ENCODE measurements at regions not wholly inside any gene's neighbourhood (a gene's known extent, or its start where the extent isn't known, plus 50 kb on each side); places are given as distances from the start of the nearest gene placed in this dataset.

DNA sequence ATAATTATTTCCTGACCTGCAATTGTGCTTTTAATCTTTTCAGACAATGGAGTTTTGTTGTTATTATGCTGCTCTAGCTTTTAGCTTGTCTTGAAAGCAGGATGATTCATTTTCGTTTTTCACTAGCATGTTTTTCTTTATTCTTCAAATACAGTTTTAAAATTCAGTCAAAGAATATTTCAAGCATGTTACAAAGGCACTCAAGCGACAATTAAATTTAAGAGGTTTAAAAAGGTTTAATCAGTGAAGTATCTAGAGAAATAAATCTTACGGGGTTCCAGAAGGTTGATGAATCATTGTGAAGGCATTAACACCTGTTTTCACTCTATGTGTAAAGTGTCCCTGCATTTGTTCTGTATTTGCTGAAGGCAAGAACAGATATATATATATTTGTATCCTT lies 390.7 kb upstream of the TMEFF2 start:
- no peak for DNase-seq
- Mint-ChIP-seq H3K4me1 (no peaks in the 10 kb centered on the region), H3K4me3 (no peak overlapping the region), H3K36me3 (ENCODE audit: low read depth) (no peaks in the 10 kb centered on the region), H3K9me3 (no peaks in the 10 kb centered on the region), H3K27me3 (ENCODE audit: low read depth, poor library complexity) (no peaks in the 10 kb centered on the region), H3K27ac (no peak overlapping the region)
- TF ChIP-seq, protein P1, sequence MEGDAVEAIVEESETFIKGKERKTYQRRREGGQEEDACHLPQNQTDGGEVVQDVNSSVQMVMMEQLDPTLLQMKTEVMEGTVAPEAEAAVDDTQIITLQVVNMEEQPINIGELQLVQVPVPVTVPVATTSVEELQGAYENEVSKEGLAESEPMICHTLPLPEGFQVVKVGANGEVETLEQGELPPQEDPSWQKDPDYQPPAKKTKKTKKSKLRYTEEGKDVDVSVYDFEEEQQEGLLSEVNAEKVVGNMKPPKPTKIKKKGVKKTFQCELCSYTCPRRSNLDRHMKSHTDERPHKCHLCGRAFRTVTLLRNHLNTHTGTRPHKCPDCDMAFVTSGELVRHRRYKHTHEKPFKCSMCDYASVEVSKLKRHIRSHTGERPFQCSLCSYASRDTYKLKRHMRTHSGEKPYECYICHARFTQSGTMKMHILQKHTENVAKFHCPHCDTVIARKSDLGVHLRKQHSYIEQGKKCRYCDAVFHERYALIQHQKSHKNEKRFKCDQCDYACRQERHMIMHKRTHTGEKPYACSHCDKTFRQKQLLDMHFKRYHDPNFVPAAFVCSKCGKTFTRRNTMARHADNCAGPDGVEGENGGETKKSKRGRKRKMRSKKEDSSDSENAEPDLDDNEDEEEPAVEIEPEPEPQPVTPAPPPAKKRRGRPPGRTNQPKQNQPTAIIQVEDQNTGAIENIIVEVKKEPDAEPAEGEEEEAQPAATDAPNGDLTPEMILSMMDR (IDR thresholded peaks at IDR 0.05) = no peak

DNA sequence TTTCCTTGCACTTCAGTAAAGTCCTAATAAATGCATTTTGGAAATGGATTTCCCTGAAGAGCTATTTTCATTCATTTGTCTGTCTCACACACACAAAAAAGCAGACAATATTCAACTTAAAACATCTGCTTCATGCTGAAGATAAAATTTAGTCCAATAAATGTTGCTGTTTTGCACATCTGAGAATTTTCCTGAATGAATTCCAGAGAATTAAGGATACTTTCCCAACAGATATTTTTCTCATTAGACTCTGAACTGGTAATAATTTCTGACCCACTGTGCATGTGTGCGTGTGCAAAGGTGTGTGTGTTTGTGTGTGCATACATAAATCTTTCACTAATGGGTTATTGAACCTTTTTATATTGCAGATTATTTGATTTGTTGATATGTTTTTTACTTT lies 390.2 kb upstream of the TMEFF2 start:
- H3K4me1 Mint-ChIP-seq = no peaks in the 10 kb centered on the region
- no peak for DNase-seq
- H3K27me3 Mint-ChIP-seq (ENCODE audit: low read depth, poor library complexity) = no peaks in the 10 kb centered on the region
- TF ChIP-seq, protein P1 (IDR thresholded peaks at IDR 0.05) = no peak
- no peaks in the 10 kb centered on the region for H3K36me3 Mint-ChIP-seq (ENCODE audit: low read depth)
- H3K9me3 Mint-ChIP-seq = no peaks in the 10 kb centered on the region
- H3K4me3 Mint-ChIP-seq = no peak overlapping the region
- no peak overlapping the region for H3K27ac Mint-ChIP-seq

DNA sequence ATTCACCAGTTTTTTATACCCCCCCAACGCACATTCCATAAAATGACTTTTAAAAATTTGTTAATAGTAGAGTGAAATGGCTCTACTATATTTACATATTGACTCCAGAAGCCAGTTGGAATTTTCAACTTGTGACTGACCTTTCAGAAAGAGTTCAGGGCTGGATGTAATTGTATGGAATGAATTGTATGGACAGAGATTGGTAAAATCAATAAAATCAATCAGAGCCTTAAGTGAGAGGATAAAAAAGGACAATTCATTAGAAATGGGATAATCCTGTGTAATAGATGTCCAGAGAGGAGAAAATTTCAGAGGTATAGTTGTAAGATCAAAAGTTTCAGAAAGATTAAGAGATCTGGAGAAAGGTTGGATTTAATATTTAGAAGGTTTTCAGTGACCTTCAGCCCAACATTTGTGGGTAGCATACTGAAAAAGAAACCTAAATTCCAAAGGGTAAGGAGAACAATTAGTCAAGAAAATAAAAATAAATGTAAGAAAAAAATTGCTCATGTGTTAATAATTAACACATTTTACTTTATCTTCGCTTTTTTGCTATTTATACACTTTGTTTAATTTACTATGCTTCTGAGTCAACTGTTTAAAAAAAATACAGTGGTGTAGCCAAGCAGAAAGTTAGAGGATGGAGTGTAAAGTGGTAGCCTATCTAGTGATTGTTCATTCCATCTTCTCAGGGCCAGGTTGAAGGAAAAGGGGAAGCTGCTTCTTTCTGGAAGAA lies 385.4 kb upstream of the TMEFF2 start:
- no peak for DNase-seq
- no peak overlapping the region for H3K27ac Mint-ChIP-seq
- H3K4me1 Mint-ChIP-seq = no peaks in the 10 kb centered on the region
- H3K27me3 Mint-ChIP-seq (ENCODE audit: low read depth, poor library complexity) = peaks cover 2% of the 10 kb centered on the region
- H3K4me3 Mint-ChIP-seq = no peak overlapping the region
- no peaks in the 10 kb centered on the region for H3K9me3 Mint-ChIP-seq
- H3K36me3 Mint-ChIP-seq (ENCODE audit: low read depth) = no peaks in the 10 kb centered on the region
- TF ChIP-seq, protein P1 (IDR thresholded peaks at IDR 0.05) = no peak

DNA sequence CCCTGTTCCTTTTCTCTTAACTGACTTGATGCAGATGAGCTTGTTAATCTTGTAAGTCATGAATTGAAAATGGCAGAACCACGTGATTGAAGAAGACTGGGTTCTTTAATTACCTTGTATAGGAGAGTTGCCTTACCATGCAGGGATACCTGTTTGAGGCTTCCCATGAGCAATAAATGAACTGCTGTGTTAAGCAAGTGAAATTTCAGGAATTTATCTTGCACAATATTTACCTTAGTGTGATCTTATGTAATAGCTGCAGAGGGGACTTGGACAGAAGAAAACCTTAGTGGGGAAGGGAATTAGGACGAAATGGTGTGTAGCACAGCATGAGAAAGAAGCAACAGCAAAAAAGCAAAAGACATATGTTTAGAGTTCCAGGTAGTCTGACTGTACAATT lies 384.0 kb upstream of the TMEFF2 start:
- no peak overlapping the region for H3K27ac Mint-ChIP-seq
- no peak overlapping the region for H3K4me3 Mint-ChIP-seq
- no peak for DNase-seq
- H3K4me1 Mint-ChIP-seq = no peaks in the 10 kb centered on the region
- H3K36me3 Mint-ChIP-seq (ENCODE audit: low read depth) = no peaks in the 10 kb centered on the region
- peaks cover 2% of the 10 kb centered on the region for H3K27me3 Mint-ChIP-seq (ENCODE audit: low read depth, poor library complexity)
- H3K9me3 Mint-ChIP-seq = no peaks in the 10 kb centered on the region
- TF ChIP-seq, protein P1 (IDR thresholded peaks at IDR 0.05) = no peak

DNA sequence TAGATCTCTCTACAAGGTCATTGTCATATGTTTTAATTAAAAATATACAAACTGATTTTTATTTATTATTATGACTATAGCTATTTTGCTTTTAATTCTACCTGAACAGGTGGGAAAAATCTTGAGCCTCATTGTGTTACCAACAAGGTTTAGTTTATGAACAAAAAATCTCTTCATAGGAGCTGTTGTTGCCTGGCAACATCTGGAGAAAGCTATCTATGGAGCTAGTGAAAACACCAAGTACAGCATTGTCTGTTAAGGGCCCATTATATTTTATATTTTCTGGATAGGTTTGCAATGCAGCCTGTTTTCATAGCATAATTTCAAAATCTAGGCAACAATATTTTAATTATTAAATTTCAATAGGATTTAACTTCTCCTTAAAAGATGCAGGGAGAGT lies 383.0 kb upstream of the TMEFF2 start:
- TF ChIP-seq, protein P1 (IDR thresholded peaks at IDR 0.05) = no peak
- peaks cover 2% of the 10 kb centered on the region for H3K27me3 Mint-ChIP-seq (ENCODE audit: low read depth, poor library complexity)
- H3K27ac Mint-ChIP-seq = no peak overlapping the region
- H3K4me3 Mint-ChIP-seq = no peak overlapping the region
- H3K36me3 Mint-ChIP-seq (ENCODE audit: low read depth) = no peaks in the 10 kb centered on the region
- DNase-seq = no peak
- H3K9me3 Mint-ChIP-seq = no peaks in the 10 kb centered on the region
- H3K4me1 Mint-ChIP-seq = no peaks in the 10 kb centered on the region

DNA sequence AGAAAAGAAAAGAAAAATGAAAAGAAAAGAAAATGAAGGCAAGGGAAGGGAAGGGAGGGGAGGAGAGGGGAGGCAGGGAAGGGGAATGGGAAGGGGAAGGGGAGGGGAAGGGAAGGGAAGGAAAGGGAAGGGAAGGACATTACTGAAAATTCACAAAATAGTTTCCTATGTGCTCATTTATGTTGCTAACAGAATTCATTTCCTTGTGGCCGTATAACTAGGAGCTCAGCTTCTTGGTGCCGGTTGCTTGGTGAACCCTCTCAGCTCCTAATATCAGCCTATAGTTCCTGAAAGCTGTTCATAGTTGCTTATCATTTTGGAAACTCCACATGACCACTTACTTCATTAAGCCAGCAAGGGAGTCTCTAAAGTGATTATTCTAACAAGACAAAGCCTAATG lies 379.8 kb upstream of the TMEFF2 start:
- no peaks in the 10 kb centered on the region for H3K4me1 Mint-ChIP-seq
- no peak overlapping the region for H3K4me3 Mint-ChIP-seq
- no peak overlapping the region for H3K27ac Mint-ChIP-seq
- no peaks in the 10 kb centered on the region for H3K9me3 Mint-ChIP-seq
- no peak for DNase-seq
- H3K27me3 Mint-ChIP-seq (ENCODE audit: low read depth, poor library complexity) = peaks cover 2% of the 10 kb centered on the region
- no peaks in the 10 kb centered on the region for H3K36me3 Mint-ChIP-seq (ENCODE audit: low read depth)
- TF ChIP-seq, protein P1 (IDR thresholded peaks at IDR 0.05) = no peak
